ENCODE measurements at regions not wholly inside any gene's neighbourhood (a gene's known extent, or its start where the extent isn't known, plus 50 kb on each side); places are given as distances from the start of the nearest gene placed in this dataset.

- DNase-seq = no peak
These were observed 237.8 kb upstream of the DAPK1 start for GRCh38 chr9:87259543-87260518.

GRCh38 chr9:87263291-87263690, 234.4 kb upstream of the DAPK1 start:
- DNase-seq = no peak

DNA sequence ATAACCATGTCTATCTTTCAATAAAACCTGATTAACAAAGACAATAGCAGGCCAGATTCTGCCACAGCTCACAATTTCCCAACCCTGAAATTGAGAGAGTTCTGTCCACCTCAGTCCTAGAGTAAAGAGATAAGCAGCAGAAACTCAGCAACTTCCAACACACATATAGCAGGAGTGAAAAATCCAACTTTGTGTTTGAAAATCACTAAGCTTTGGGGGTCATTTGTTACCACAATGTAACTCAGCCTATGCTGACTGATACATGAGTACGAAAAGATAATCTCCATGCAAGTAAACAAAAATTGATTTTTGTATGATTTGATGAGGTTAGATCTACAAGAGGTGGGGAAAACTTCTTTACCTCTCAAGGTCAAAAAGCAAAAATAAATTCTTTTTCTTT, 231.0 kb upstream of the DAPK1 start:
- no peak for DNase-seq

DNA sequence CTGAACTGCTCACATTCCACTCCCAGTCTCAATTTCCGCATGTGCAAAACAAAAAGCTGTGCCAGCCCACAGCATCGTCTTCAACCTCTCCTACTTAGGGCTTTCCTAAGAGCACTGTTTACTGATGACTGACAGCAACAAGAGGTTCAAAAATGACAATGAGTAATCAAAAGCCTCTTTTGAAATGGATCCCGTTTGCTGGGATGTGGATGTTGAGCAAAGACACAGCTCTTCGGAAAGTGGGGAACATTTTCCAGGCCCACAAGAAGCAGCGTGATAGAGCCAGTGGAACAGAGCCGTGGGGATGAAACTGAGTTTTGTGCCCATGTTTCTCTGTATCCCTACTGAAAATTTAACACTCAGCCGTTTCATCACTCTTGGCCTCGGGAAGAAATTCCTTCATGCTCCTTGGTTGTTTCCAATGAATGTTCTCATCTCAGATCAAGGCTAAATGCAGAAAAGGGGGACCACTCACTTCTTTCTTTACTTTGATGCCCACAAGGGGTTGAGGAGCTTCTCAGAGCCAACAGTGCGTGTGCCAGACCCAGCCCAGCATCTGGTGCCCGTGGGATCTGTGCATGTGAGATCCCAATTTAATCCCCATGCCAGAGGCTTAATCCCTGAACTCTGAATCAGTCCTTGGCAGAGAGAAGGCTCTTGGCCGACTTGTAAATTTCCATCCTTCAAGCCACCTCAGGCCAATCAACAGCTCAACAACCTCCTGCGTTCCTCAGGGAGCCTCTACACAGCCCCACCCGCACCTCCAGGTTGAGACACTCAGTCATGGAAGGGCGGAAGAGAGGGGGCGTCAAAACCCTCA, 230.2 kb upstream of the DAPK1 start:
- no peak for DNase-seq

DNA sequence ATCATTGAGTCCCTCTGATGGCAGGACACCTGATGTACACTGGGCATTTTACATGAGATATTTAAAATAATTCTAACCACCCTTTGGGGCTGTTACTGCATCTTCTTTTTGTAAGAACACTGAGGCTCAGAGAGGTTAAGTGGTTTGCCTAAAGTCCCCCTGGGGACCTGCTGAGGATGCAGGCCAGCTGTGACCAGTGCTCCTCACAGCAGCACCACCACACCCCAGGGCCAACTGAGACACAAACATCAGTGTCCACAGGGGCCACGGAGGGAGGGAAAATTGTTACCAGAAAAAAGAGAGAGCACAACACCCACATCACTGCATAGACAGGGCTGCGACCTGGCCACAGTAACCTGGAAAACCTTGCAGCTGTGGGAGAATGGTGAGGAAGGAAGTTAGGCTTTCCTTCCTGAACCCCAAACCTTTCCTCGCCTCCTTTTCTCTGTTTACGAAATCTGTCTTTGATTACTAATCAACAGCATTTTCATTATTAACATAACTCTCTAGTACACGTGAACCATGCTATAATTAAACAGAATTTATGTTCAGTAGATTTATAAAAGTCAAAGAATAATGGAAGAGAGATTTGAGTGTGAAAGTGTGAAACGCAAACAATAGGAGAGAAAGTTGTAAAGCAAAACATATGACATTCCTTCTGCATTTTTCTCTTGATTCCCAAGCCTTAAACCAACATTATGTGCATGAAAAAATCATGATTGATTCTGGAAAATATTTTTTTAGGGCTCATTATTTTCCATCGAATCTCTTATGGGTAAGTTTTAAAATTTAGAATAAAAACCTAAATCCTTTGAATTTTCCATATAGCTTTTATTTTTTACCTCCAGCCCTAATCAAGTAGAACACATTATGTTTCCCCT, 228.1 kb upstream of the DAPK1 start:
- no peak for DNase-seq

DNA sequence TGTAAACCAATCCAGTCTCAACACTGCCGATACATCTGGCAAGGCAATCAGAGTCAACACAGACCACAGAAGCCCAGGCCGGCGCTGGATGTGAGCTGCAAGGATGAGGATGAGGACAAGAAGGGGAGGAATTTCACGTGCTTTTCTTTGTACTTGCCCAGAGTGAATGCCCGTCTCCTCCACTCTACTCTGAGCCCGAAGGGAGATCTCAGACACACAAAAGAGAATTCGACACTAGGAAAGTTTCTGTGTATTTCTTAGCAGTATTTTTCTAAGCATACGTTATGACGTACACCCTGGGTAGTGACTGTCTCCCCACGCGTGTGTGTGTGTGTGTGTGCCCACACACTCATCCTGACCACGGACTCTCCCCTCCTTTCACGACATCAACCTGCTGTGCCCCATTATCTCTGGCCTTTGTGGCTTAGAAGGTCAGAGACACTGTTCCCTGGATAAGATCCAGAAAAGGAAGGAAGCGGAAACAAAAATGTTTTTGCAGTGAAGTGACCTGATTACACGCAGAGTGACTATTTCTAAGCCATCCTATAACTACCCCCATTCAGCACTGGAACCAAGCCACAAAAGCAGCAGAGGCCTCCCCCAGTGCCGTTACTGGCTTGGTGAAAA, 227.3 kb upstream of the DAPK1 start:
- DNase-seq = no peak

DNA sequence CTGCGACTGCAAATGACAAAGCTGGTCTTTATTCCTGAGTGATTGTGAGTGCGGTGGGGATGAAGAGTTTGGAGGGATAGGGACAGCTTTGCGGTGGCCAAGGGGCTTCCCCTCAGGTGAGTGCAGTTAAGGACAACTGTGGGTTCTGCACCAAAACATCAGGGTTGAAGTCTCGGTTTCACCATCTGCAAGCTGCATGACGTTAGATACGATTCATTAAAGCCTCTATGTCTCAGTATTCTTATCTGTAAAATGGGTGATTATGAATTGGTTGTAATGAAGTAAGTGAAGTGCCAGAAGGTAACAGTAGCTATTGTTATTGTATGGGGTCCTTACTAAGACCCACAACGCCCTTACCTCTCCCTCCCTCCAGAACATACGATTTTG, 226.8 kb upstream of the DAPK1 start:
- no peak for DNase-seq

GRCh38 chr9:87271696-87272477, 225.8 kb upstream of the DAPK1 start:
- DNase-seq = no peak

DNA sequence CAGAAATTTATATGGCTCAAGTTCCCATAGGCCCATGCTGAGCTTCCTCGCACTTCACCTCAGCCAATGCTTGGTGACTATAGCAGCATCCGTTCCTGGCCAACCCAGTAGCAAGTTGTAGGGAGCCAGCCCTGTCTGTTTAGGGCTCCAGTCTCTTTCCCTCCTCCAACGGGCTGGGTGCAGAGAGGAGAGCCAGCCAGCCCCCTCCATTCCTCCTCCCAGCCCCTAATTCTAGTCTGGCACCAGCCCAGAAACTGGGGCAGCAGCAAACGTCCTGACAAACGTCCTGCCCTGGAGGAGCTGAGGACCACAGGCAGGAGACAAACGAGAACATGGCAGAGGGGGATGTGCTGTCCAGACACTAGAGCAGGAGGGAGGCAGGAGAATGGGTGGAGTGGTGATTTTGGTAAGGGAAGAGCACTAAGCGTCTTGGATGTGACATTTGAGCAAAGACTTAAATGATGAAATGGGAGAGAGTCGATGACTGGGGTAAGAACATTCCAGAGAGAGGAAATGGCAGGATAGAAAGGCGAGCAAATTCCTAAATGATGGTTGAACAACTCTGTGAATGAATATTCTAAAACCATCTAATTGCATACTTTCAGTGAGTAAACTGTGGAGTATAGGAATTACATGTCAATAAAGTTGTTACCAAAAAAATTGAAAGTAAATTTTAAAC, 222.5 kb upstream of the DAPK1 start:
- no peak for DNase-seq

DNA sequence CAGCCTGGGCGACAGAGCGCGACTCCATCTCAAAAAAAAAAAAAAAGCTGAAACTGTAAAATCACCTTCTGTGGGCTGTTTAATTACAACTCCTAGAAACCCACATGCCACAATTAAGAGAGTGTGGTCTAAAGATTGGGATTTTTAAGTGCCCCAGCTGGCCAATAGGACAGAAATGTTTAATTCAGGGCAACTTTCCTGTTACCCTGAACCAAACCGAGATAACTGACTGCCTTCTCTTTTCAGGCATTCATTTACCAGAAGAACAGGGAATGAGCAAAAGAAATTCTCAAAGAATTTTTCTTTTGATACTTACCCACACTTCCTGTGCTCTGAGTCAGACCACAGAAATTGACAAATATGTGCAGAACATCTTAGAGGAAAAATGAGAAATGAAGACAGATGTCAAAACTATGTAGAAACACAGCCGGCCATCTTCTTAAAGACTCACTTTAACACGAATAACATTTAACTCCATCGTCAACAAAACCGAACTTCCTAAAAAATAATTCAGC, 221.3 kb upstream of the DAPK1 start:
- DNase-seq = no peak

- DNase-seq = no peak
These were observed 220.8 kb upstream of the DAPK1 start for GRCh38 chr9:87276851-87277261.

DNA sequence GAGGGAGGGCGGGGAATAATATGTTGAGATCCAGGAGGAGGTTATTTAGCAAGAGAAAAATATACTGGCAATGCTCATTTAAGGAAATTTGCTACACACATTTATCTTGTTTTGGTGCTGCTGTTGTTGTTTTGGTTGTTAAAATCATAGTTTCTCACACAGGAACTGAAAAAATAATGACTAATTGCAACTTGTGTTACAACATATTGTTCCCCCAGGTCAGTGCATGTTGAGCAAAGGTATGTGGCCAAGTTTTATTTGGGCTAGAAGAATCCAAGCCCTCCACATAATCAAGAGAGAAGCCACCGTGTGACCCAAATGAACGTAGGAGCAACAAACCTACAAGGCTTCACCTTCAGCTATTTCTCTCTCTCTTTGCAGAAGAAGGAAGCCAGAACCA, 220.3 kb upstream of the DAPK1 start:
- DNase-seq = no peak

GRCh38 chr9:87278971-87279733, 218.5 kb upstream of the DAPK1 start:
- no peak for DNase-seq

- DNase-seq = no peak
These were observed 217.2 kb upstream of the DAPK1 start for GRCh38 chr9:87280421-87280820.

- no peak for DNase-seq
These were observed 215.1 kb upstream of the DAPK1 start for GRCh38 chr9:87282538-87282937.

- no peak for DNase-seq
These were observed 214.1 kb upstream of the DAPK1 start for GRCh38 chr9:87283585-87283984.

- no peak for DNase-seq
These were observed 212.3 kb upstream of the DAPK1 start for GRCh38 chr9:87285183-87285850.

- DNase-seq = no peak
These were observed 211.2 kb upstream of the DAPK1 start for GRCh38 chr9:87286506-87286905.

Measured in stimulated activated CD4-positive, alpha-beta T cell treated with anti-CD3 and anti-CD28 coated beads, Interleukin-4, amount 100 ng/mL, for 4 hours (primary cell).